ENCODE measurements at regions not wholly inside any gene's neighbourhood (a gene's known extent, or its start where the extent isn't known, plus 50 kb on each side); places are given as distances from the start of the nearest gene placed in this dataset.

- H3K9me3 Mint-ChIP-seq = peaks cover 26 to 32% of the 10 kb centered on the region in 2 experiments
- H4K91ac ChIP-seq (ENCODE audit: insufficient read length, low read depth, low read length) = no peak overlapping the region
- no peaks in the 10 kb centered on the region for H3K79me1 ChIP-seq (ENCODE audit: insufficient read depth, low read depth, low read length, poor library complexity, severe bottlenecking)
- TF ChIP-seq CTCF (conservative IDR thresholded peaks at IDR 0.05) = no peak
- no peak for DNase-seq
- H3K56ac ChIP-seq (ENCODE audit: insufficient read length, low read depth, low read length) = no peak overlapping the region
- no peak overlapping the region for H3T11ph ChIP-seq (ENCODE audit: low read length)
- H3K9ac ChIP-seq (ENCODE audit: extremely low read depth, insufficient read length, low read length) = no peak overlapping the region
- H4K8ac ChIP-seq (replicated peaks; ENCODE audit: insufficient read length, low read depth, low read length) = no peak overlapping the region
- WGBS (ENCODE audit: extremely low coverage, insufficient read length, low lambda C conversion rate) = no CpG with 5 or more reads among the region's 2 CpGs
- H3K4me1 Mint-ChIP-seq = peaks cover 20 to 31% of the 10 kb centered on the region in 2 experiments
- no peak overlapping the region for H3K4ac ChIP-seq (ENCODE audit: low read depth, low read length)
- no peaks in the 10 kb centered on the region for H3K4me1 ChIP-seq (ENCODE audit: insufficient read depth, low read length)
- H3K18ac ChIP-seq (ENCODE audit: insufficient read length, low read depth, low read length) = no peak overlapping the region
- no peaks in the 10 kb centered on the region for H3K79me2 ChIP-seq (ENCODE audit: insufficient read depth, low read length)
- H2BK12ac ChIP-seq (ENCODE audit: insufficient read length, low read depth, low read length) = no peak overlapping the region
- H3K27me3 Mint-ChIP-seq (ENCODE audit: low read depth) = peaks cover 3% of the 10 kb centered on the region
- H4K5ac ChIP-seq (ENCODE audit: insufficient read length, low read depth, low read length) = no peak overlapping the region
- peaks cover 9 to 37% (median 10%) of the 10 kb centered on the region in 3 experiments for H3K36me3 Mint-ChIP-seq (ENCODE audit: insufficient read depth in 1 of 3, low read depth in 3 of 3)
- H2BK120ac ChIP-seq (ENCODE audit: low read depth, low read length, poor library complexity, severe bottlenecking) = no peak overlapping the region
- H3K4me2 ChIP-seq (ENCODE audit: insufficient read depth, insufficient read length, low read length) = no peak overlapping the region
- H2AFZ ChIP-seq (ENCODE audit: low read length) = no peak overlapping the region
- no peak overlapping the region for H2BK15ac ChIP-seq (ENCODE audit: low read depth, low read length)
- H3K9me3 ChIP-seq (ENCODE audit: control insufficient read depth, low read depth, low read length) = peaks cover 10% of the 10 kb centered on the region
- H3K14ac ChIP-seq (ENCODE audit: insufficient read depth, low read length) = no peak overlapping the region
- H3K4me3 Mint-ChIP-seq = no peak overlapping the region
- H2BK5ac ChIP-seq (ENCODE audit: insufficient read length, low read length) = no peak overlapping the region
- no peaks in the 10 kb centered on the region for H3K23me2 ChIP-seq (ENCODE audit: insufficient read length, low read depth, low read length, poor library complexity, severe bottlenecking)
- no peaks in the 10 kb centered on the region for H3K27me3 ChIP-seq (ENCODE audit: insufficient read depth, low read length)
- no peak overlapping the region for H3K27ac ChIP-seq (ENCODE audit: insufficient read length, low read depth, low read length)
- H2AK5ac ChIP-seq (ENCODE audit: insufficient read length, low read length) = no peak overlapping the region
- peak overlapping the region in 1 of 3 experiments; percentile 59; a peak in 1 of 7 replicates for H3K27ac Mint-ChIP-seq
- H3K23ac ChIP-seq (ENCODE audit: insufficient read length, low read depth, low read length) = no peak overlapping the region
- H2BK20ac ChIP-seq (ENCODE audit: low read depth, low read length, poor library complexity, severe bottlenecking) = no peak overlapping the region
- H4K20me1 ChIP-seq (ENCODE audit: control insufficient read depth, insufficient read depth, insufficient read length) = no peaks in the 10 kb centered on the region
Measured at GRCh38 chr10:121678631-121679174, 80.5 kb upstream of the FGFR2 start.
